LNCAP (cell line): ENCODE measurements at regions not wholly inside any gene's neighbourhood (a gene's known extent, or its start where the extent isn't known, plus 50 kb on each side); places are given as distances from the start of the nearest gene placed in this dataset.

ENCODE experiments used
- TF ChIP-seq, protein P1 (sequence below): fragments of 450-650 bp; IDR thresholded peaks from 2 replicates; pipeline ENCODE4 v1.5.1; 2017; ENCODE audit warnings: mild to moderate bottlenecking

DNA sequence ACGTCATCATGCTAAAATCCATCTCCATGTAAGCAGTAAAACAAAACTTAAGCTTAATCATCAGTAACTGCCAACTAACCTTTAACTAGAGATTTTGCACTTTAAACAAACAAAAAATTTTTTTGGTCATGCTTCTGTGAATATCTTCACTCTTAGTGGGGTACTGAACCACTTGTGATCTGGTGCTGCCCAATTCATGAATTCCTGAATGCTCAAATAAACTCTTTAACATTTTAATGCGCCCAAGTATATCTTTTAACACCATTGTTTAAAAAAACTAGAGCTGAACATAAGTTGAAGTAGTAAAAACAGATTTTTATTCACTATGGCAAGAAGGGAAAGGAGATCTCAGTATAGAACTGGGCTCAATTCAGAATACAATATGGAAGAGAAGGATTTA is 196.9 kb upstream of the USP24 start:
- TF ChIP-seq, protein P1, sequence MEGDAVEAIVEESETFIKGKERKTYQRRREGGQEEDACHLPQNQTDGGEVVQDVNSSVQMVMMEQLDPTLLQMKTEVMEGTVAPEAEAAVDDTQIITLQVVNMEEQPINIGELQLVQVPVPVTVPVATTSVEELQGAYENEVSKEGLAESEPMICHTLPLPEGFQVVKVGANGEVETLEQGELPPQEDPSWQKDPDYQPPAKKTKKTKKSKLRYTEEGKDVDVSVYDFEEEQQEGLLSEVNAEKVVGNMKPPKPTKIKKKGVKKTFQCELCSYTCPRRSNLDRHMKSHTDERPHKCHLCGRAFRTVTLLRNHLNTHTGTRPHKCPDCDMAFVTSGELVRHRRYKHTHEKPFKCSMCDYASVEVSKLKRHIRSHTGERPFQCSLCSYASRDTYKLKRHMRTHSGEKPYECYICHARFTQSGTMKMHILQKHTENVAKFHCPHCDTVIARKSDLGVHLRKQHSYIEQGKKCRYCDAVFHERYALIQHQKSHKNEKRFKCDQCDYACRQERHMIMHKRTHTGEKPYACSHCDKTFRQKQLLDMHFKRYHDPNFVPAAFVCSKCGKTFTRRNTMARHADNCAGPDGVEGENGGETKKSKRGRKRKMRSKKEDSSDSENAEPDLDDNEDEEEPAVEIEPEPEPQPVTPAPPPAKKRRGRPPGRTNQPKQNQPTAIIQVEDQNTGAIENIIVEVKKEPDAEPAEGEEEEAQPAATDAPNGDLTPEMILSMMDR: no peak

DNA sequence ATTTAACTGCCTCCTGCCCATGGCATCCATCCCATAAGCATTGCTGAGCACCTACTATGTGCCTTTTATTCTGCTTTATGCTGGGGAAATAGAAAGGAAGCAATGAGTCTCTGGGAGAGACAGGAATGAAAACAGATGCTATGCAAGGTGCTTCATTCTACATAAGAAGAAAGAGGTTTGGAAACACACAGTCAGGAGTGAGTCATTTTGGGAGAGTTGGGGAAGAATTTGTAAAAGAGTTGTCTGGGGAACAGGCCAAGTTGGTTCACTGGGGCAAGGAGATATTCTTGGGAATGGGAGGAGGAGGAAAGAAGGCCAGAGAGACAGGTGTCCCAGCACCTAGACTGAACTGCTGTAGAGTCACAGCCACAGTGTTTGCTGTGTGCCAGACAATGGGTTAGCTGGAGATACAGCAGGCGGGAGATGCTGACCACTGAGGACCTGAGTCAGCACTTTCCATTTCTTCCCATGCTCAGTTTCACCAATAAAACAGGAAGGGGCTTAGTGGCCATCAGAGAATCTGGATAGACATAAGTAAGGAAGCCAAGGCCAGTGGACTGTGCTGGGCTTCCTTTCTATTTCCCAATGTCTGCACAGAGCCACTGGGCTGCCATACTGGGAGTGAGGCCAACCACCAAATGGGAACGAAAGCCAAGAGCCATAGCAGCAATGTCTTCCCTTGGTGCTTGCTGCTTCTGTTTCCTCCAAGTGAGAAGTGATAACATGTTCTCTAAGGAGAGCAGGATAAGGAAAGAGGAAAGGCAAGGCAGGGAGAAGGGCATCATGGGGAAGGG is 187.7 kb upstream of the USP24 start:
- TF ChIP-seq, protein P1: no peak

DNA sequence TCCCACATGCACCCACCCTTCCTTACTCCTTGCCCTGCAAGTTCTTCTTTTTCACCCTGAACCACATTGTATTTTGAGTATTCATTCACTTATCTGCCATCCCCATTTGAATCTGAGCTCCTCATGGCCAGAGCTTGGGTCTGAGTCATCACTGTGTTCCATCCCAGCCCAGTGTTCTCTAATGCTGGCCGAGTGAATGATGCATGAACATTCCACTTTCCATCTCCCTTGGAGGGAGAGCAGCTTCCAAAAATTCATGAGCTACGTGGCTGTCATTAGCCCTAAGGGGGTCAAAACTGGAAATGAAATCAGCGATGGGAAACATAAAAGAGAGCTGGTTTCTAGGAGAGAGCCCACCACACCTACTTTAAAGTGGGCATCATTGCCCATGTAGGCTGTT is 187.0 kb upstream of the USP24 start:
- TF ChIP-seq, protein P1: no peak

DNA sequence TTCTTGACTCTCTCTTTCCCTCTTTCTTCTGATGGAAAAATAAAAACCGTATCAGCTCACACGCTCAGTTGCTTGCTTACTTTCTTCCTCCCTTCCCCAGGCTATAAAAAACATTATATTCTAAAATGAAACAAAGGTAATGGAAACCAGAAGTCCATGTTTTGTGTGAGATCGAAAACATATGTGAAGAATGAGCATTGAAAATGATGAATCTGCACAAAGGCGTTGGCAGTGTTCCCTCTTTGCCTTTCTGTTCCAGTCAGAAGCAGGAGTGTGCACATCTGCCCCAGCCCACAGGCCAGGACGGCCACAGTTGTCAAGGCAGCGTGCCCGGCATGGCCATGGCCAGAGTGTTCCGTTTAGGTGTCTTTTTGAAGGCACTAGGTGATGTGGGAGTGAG is 185.3 kb upstream of the USP24 start:
- TF ChIP-seq, protein P1: no peak

DNA sequence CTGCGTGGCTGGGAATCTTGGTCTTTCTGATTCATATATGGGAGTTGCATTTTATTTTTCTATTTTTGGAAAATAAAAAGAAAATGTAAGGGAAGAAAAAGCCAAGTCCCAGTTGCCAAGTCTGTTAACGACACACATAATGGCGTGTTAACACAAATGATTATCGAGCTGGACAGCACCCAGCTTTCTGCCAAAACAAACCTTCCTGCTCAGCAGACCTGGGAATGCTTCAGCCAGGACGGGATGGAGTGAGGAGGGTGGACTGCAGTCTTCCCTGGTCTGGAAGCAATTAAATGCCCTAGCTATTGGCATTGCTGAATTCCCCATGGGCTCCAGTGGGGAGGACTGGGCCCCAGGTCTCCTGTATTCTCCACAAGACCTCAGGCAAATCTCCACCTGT is 184.2 kb upstream of the USP24 start:
- TF ChIP-seq, protein P1: no peak

DNA sequence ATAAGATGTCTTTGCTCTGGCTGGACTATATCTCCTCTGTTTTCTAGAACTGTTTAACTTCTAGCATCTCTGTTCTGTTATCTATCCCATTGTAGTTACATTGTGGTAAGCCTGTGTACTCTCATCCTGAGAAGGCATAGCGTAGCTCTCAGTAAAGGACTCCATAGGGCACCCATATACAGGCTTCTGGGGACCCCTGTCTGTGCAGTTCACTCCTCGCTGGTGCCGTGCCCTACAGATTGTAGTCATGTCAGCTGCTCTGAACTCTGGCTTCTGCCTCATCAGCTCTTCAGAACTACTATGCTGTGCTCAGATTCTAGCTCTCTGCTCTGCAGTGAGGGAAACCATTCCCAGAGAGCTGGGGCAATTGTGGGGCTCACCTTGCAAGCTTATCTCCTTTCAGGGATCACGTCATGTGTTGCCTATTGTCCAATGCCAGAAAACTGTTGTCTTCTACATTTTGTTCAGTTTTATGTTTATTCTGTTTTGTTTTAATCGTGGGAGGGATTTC is 181.3 kb upstream of the USP24 start:
- TF ChIP-seq, protein P1: no peak

DNA sequence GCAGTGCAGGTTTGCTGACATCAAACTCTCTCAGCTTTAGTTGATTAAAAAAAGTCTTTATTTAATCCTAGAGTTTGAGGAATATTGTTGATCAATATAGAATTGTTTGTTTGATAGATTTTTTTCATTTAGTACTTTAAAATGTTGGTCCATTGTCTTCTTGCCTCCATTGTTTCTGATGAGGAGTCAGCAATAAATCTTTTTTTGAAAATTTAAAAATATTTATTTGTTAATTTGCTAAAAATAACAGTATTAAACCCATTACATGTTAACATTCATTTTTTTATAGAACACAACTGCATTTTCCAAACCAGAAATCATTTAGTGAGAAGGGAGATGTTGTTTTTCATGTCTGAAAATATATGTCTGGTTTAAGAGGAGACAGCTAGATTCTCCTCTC is 173.8 kb upstream of the USP24 start:
- TF ChIP-seq, protein P1: no peak
